ENCODE measurements at regions not wholly inside any gene's neighbourhood (a gene's known extent, or its start where the extent isn't known, plus 50 kb on each side); places are given as distances from the start of the nearest gene placed in this dataset.

DNA sequence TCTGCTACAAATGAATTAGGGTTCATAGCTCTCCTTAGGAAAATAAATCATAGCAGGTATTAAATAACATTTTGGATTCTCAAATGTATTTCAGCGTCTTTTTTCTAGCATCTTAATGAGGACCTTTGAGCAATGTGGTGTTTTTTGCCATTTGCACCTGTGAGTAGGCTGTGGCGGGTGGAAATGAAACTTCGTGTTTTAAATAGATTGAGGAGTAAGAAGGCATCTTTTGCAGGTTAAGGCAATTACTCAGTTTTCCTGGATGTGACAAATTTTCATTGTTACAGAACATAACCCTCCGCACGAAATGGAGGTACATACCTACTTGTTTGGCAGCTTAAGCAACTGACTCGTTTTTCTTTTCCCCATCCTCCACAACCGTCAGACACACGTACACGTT lies 708.9 kb upstream of the NRSN1 start:
- no peak for DNase-seq (ENCODE audit: low spot score)

GRCh38 chr6:23418095-23418494 lies 707.9 kb upstream of the NRSN1 start:
- DNase-seq (ENCODE audit: low spot score): no peak

- DNase-seq (ENCODE audit: low spot score): no peak
These were observed 707.0 kb upstream of the NRSN1 start for GRCh38 chr6:23419046-23419445.

DNA sequence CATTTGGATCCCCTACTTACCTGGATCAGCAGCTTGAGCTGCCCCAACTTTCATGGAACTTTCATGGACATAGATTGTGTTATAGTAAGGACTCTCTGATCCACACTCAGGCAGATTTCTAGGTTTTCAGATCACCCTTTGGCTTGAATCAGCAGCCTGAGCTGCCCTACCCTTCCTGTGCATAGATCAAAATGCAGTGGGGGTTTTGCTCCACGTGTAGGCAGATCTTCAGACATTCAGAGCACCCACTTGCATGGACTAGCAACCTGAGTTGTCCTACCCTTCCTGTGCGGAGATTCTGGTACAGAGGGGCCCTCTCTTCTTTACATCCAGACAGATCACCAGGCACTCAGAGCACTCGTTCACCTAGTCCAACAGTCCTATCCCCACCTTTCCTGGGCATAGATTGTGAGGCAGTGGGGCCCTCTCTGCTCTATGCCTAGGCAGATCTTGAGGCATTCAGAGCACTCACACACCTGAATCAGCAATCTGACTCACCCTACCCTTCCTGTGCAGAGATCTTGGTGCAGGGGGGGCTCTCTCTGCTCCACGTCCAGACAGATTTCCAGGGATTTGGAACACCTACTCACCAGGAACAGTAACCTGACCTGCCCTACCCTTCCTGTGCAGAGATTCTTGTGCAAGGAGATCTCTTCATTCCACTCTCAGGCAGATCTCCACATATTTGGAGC lies 705.2 kb upstream of the NRSN1 start:
- peak; percentile 20 for DNase-seq (ENCODE audit: low spot score)

DNA sequence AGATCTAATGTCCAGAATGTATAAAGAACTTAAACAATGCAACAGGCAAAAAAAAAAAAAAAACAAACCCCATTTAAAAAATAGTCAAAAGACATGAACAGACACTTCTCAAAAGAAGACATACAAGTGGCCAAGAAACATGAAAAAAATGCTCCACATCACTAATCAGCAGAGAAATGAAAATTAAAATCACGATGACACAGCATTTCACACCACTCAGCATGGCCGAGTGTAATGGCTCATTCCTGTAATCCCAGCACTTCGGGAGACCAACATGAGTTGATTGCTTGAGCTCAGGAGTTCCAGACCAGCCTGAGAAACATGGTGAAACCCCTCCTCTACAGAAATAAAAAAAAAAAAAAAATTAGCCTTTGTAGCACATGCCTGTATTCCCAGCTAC lies 701.4 kb upstream of the NRSN1 start:
- no peak for DNase-seq (ENCODE audit: low spot score)

DNA sequence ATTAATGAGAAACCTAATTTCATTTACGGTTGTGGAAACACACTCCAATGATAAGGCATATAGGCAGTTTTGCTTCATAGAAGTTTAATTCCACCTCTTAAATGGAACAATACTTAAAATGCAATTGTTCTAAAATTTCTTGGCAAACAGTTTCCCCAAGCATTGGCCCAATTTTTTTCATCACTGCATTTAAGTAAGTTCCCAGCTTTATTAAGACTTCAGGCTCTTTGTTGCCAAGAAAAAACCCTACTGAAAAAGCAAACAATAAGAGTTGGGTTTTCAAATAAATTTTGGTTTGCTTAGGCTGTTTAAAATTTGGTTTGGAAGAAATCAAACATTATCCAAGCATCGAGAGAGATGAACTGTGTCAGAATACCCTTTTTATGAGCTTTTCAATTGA lies 690.9 kb upstream of the NRSN1 start:
- DNase-seq (ENCODE audit: low spot score): no peak

DNA sequence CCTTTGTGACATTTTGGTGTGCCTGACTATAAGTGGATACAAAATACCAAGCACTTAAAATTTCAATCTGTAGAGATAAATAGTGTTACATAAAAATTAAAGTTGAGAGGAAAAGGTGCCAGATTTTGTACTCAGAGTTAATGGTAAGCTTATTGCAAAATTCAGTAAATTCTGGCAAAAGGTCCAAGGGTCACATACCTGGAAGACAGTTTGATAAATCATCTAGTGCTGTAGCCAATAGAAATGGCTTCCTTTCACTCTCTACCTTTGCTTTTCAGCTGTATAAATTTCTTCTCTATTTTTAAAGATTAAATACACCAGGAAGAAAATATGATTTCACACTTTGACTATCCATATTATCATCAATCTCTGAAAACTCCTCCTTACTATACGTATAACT lies 690.2 kb upstream of the NRSN1 start:
- DNase-seq (ENCODE audit: low spot score): no peak

DNA sequence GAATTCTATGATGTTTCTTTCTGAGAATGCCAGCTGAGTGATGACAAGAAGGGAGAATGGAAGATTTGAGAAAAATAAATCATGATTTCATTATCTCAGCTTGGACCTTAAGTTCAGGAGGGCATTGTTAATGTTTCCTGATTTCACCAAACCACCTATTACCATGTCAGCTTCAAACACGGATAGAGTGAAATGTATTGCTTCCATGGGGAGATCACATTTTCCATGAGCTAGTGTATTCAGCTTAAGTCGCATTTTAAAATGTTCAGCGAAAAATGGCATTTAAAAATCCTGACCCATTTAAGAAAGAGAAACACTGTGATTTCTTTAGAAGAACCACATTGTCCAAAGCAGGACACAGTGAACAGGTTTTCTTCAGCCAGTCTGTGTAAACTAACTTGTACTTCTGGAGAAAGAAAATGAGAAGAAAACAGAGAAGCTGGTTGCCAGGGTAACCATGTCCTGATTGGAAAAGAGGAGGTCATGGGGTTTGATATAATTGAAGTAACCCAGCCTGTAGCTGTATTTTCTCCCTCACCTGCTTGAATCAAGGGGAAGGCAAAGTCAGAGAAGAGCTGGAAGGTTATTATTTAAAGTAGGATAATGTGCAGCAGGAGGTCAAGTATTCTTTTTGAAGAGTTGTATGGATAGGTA lies 684.1 kb upstream of the NRSN1 start:
- no peak for DNase-seq (ENCODE audit: low spot score)

- DNase-seq (ENCODE audit: low spot score): no peak
These were observed 680.8 kb upstream of the NRSN1 start for GRCh38 chr6:23445157-23445710.

GRCh38 chr6:23446469-23446967 lies 679.5 kb upstream of the NRSN1 start:
- DNase-seq (ENCODE audit: low spot score): peak; percentile 52

- DNase-seq (ENCODE audit: low spot score): no peak
These were observed 678.3 kb upstream of the NRSN1 start for GRCh38 chr6:23447731-23448130.

DNA sequence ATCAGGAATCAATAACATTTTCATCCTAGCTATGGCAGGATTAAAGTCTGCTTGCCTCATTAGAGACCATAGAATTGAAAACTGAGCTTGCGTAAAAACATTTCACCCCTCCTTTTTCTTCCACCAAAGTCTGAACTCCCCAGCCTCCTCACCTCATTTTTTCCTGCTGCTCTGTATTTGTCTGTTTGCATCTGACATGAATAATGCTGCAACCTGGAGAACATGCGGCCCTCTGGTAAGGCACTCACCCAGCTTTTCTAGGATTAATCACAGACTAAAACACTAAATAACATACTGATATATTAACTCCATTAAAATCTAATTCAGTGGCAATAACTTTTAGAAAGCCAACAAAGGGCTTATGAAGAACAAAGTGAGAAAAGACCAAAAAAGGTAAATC lies 677.7 kb upstream of the NRSN1 start:
- no peak for DNase-seq (ENCODE audit: low spot score)

DNA sequence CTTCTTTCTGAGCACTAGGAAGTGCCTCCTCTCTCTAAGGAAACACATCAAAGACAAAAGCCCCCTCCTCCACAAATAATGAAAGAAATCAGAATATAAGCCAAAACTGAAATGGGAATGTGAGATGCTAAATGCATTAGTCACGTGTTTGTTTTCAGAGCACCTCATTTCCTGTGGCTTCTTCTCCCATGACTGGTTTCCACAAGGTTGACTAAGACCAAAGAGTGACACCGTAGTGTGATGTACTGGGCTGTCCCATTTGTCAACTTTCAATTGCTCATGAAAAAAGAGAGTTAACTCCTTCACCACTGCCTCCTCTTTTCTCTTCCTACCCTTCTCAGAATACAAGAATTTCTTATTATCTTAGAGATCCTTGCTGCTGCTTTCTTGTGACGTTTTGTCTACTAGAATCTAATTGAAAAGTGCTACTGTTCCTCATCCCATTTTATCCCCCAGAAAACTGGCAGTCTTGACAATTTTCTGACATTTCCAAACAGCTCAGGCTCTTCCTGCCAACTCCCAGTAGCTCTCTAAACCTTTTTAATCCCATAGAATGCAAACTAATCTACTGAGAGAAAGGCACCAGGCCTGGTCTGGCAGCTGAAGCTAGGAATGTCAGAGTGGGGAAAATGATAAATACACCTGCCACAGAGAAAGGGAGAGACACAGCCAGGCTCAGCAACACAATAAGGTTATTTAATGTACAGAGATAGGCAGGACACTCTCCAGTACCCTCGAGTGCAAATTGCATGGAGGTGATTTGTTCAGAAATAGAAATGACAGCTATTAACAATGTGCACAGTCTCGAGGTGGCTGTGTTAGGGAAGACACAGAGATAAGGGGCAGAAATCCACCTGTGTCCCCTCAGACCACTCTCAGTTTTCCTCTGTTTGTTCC lies 671.7 kb upstream of the NRSN1 start:
- peak; percentile 91 for DNase-seq (ENCODE audit: low spot score)

DNA sequence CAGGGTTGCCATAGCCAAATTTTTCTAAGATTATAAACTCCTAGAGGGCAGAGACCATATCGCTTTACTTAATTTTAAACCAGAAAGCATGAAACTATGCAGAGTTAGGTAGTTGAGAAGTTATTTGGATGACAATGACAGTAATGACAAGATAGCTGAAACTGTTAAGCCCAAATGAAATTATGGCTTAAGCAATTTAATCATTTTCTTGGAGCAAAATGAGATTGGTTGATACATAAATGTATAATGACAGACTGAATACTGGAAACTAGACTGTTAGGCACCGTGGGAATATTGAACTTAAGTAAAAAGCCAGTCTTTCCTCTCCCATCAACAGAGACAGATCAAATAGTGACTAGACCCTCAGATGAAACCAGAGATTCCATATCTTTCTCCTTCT lies 670.3 kb upstream of the NRSN1 start:
- no peak for DNase-seq (ENCODE audit: low spot score)

DNA sequence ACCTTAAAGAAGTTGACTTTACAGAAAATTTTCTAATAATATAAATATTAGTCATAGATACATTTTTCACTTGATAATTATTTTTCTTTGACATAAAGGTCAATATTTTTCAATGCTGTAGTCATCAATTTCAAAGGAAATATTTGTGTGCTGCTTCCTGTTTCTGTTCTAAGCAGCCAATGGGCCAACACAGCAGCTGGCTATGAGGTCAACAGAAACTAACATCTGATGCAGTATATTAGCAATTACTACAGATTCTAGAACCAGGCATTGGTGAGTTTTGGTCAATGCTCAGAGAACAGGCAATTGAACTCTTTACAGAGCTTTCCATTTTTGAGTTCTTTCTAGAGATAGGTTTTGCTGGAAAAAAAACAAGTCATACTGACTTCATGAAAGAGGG lies 669.6 kb upstream of the NRSN1 start:
- peak; percentile 25 for DNase-seq (ENCODE audit: low spot score)

- no peak for DNase-seq (ENCODE audit: low spot score)
These were observed 668.7 kb upstream of the NRSN1 start for GRCh38 chr6:23457321-23457720.

DNA sequence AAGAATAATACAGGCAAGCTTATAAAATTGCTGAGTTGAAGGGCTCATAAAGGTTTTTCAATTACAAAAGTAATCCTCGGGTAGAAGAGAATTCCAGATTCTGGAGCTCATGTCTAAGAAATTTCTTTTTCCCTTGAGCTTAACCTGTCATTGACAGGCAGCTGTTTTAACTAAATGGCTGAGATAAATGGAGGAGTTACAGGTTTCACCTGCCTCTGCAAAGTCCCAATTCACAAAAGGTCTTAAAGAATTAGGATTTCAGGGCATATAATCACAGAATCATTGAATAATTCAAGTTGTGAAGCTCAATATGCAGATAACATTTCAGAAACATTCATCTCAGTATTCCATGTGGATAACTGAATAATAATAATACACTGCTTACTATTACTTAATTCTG lies 660.1 kb upstream of the NRSN1 start:
- DNase-seq (ENCODE audit: low spot score): no peak

- DNase-seq (ENCODE audit: low spot score): no peak
These were observed 648.4 kb upstream of the NRSN1 start for GRCh38 chr6:23477586-23477985.

- DNase-seq (ENCODE audit: low spot score): no peak
These were observed 647.7 kb upstream of the NRSN1 start for GRCh38 chr6:23478312-23478711.

- DNase-seq (ENCODE audit: low spot score): peak; percentile 11
These were observed 642.1 kb upstream of the NRSN1 start for GRCh38 chr6:23483896-23484295.

GRCh38 chr6:23494367-23494766 lies 631.6 kb upstream of the NRSN1 start:
- no peak for DNase-seq (ENCODE audit: low spot score)

DNA sequence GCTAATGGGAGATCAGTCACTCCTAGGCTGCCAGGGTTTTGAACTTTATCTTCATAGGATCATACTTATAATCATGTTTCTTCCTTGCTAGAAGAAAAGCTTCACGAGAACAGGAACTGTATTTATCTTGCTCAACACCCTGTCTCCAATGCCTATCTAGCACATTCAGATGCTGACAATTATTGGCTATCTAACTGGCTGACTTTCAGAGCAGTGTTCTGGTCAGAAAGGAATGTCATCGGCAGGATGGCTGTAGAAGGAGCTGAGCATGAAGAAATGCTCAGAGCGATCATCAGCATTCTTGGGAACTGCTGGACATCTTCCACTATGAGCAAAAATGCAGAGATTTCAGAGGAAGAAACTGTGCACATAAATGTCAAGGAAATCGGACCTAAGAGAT lies 628.0 kb upstream of the NRSN1 start:
- DNase-seq (ENCODE audit: low spot score): peak; percentile 5

GRCh38 chr6:23499549-23499948 lies 626.5 kb upstream of the NRSN1 start:
- DNase-seq (ENCODE audit: low spot score): no peak

Measured in kidney tubule cell (primary cell).